ENCODE measurements at regions not wholly inside any gene's neighbourhood (a gene's known extent, or its start where the extent isn't known, plus 50 kb on each side); places are given as distances from the start of the nearest gene placed in this dataset.
"Not testable (repeated sequence)": the region's sequence is repeated elsewhere in the genome, so short reads cannot be mapped to it uniquely, and the experiment has no call there.

- DNase-seq, result no peak
Measured at GRCh38 chr20:4457566-4458543, 208.8 kb upstream of the ADRA1D start.

- no peak for DNase-seq
Measured at GRCh38 chr20:4455996-4456395, 206.9 kb upstream of the ADRA1D start.

- no peak for DNase-seq
Measured at GRCh38 chr20:4455301-4455701, 206.2 kb upstream of the ADRA1D start.

DNA sequence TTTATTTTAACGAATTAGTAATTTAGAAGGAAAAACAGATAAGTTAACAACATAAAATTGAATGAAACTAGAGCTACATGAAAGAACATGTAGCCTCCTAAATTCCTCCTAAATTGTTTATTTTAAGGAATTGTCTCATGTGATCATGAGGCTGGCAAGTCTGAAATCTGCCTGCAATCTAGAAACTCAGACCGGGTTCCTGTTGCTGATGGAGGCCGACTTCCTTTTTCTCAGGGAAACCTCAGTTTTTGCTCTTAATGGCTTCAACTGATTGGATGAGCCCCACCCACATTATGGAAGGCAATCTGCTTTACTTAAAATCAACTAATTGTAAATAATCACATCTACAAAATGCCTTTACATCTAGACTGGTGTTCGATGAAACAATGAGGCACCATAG is 205.0 kb upstream of the ADRA1D start:
- no peak for DNase-seq

GRCh38 chr20:4453359-4453758 is 204.3 kb upstream of the ADRA1D start:
- no peak for DNase-seq

DNA sequence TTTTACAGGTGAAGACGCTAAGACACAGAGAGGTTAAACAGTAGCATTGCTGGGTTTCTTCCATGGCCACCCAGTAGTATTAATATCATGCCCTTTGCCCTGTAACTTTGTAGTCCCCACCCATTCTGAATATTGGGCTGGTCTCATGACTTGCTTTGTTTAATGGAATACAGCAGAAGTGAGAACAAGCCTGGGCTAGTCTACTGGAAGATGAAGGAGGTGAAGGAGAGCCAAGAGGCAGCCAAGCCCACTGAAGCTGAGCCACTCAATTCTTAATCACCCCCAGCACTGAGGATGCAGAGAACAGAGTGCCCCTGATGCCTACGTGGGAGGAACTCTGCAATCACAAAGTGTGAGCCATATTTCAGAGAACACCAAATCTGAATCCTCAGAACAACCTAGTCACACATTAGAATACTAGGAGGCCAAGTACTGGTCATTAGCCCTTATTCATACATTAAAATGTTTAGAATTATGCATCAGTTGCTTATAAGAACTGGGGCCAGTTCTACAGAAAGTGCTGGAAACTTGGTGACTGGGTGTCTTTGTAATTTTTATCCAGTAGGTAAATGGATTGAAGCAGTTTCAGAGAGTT is 202.5 kb upstream of the ADRA1D start:
- no peak for DNase-seq

- no peak for DNase-seq
Measured at GRCh38 chr20:4449957-4450715, 201.0 kb upstream of the ADRA1D start.

DNA sequence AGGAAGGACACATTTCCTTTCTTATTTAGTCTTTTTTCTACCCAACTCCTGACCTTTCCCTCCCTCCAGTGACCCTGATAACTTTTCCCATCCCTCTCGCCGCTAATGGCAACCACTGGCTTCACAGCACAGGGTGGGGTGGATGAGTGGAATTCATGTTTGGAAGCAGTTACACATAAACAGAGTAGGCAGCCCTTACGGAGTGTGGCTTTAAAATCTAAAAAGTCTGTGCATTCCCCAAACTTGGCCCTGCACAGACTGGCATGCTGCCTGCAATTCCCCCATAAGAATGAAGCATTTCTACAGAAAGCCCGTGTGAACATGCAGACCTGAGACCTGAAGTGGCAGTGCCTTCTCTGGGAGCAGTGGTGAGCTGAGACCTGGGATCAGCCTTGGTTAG is 196.7 kb upstream of the ADRA1D start:
- DNase-seq, result no peak

DNA sequence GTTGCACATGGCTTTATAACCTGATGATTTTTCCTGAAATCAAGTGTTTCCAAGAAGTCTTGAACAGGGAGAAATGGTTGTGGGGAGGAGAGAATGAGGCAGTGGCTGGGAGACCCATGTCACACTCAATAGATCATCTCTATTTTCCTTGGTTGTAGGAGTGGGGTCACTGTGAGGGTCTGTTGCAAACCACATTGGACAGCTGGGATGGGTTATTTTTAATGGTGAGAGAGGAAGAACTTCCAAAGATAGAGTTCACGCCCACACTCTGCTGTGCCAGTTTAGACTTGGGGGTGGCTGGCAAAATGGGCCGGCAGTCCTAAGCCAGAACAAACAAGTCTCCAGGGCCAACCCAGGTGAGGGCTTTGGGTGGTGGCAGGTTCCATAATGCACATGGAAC is 196.2 kb upstream of the ADRA1D start:
- no peak for DNase-seq

DNA sequence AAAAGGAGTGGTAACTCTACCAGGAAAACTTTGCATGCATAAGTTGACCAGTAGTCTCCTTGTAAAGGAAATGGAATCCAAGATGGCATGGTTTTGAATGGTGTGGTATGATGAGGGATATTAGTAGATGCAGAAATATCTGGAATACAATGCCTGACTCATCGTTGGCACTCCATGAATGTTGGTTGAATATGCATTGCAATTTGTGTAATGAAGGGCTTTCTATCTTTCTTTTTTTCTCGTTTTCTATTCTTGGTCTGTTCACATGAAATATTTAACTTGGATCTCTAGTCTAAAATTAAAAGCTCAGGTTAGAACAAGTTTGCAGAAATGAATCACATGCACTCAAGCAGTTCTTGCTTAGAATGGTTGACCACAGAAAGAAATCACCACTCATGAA is 195.3 kb upstream of the ADRA1D start:
- DNase-seq, result no peak

DNA sequence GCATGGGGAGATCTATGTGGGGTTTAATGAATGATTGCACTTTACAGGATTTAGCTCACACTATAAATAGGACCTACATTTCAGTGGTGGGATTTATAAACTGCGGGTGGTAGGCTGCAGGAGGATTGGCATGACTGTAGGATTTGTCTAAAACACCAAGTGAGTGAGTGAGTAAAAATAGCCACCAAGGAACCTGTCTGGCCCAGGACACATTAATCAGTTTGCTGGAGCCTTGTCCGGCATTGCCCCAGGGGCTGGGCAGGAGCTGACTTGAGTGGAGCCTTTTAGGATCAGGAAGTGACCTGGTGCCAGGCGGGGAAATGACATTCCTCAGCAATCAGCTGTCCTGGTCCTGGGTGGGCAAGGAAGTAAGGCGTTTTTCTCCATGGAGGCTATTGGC is 193.9 kb upstream of the ADRA1D start:
- no peak for DNase-seq

GRCh38 chr20:4441871-4442270 is 192.8 kb upstream of the ADRA1D start:
- no peak for DNase-seq

DNA sequence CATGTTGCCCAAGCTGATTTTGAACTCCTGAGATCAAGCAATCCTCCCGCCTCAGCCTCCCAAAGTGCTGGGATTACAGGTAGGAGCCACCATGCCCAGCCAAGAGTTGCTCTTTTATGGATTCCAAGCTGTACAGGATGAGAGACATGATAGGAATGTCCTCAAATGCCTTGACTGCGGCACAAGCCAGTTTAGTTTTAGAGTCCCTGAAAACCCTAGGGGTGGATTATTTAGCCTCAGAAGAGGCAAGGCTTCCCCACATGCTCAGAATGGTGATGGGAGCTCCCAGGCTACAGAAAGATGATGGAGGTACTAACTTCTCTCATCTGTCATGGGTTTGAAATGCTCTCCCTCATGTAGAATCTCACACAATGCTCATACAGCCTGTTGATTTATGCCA is 192.1 kb upstream of the ADRA1D start:
- no peak for DNase-seq

- no peak for DNase-seq
Measured at GRCh38 chr20:4439461-4439860, 190.4 kb upstream of the ADRA1D start.

DNA sequence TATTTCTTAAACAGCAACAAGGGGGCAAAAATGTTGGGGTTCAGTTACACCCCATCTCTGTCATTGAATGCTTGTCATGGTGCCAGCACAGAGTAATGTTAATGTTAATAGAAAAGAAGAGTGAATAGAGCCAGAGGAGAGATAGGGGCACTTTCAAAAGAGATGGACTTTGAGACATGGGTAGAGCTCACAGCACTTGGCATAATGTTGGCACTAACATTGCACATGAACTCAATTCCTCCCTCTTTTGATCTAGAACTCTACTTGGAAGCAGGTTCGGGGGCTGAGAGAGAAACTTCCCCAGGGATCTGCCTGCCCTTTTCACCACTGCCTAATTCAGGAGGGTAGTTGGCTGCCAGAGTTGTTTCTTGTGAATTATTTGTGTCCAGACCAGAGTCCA is 188.0 kb upstream of the ADRA1D start:
- no peak for DNase-seq

- no peak for DNase-seq
Measured at GRCh38 chr20:4435671-4436455, 186.8 kb upstream of the ADRA1D start.

- no peak for DNase-seq
Measured at GRCh38 chr20:4435225-4435624, 186.1 kb upstream of the ADRA1D start.

DNA sequence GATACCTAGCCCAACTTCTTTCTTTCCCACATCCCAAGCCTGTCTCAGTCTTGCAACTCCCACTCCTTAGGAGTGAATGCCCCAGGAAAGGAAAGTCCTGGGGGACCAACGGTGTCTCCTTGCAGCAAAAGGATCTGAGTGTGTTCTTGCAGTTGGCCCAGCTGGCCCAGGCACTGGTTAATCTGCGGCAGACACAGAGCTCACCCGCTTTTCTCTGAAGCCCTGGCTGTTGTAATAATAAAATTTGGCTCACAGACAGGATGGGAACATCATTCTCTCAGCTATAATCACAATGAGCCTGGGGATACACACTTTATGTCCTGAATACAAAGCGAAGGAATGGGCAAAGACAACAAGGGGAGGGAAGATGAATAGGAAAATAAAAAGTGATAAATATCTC is 185.6 kb upstream of the ADRA1D start:
- no peak for DNase-seq

DNA sequence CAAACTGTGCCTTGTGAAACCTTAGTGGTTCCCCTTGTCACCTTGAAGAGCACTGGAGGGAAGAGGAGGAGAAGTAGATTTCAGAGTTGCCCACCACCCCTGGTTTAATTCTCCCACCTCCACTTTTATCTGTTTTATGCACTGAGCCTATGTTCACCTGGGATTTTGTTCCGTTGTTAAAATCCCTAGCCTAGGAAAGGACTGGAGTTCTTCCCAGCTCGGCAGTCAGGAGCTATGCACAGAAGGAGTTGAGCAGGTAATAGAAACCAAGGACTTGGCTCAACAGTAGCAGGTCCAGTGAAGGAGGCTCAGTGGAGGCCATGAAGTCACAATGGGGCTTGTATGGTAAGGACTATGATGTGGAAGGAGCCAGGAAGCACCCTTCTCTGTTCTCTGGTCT is 182.4 kb upstream of the ADRA1D start:
- DNase-seq, result no peak

DNA sequence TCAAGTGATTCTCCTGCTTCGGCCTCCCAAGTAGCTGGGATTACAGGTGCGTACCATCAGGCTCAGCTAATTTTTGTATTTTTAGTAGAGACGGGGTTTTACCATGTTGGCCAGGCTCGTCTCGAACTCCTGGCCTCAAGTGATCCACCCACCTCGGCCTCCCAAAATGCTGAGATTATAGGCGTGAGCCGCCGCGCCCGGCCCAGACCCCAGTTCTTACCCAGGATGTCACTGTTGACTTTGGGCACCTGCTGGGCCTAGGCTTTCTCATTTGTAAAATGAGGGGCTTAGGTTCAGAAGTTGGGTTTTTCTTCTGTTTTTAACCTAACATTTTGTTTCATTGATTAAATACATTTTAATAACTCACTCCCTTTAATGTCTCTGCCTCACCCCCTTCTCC is 181.7 kb upstream of the ADRA1D start:
- DNase-seq, result not testable (repeated sequence)

DNA sequence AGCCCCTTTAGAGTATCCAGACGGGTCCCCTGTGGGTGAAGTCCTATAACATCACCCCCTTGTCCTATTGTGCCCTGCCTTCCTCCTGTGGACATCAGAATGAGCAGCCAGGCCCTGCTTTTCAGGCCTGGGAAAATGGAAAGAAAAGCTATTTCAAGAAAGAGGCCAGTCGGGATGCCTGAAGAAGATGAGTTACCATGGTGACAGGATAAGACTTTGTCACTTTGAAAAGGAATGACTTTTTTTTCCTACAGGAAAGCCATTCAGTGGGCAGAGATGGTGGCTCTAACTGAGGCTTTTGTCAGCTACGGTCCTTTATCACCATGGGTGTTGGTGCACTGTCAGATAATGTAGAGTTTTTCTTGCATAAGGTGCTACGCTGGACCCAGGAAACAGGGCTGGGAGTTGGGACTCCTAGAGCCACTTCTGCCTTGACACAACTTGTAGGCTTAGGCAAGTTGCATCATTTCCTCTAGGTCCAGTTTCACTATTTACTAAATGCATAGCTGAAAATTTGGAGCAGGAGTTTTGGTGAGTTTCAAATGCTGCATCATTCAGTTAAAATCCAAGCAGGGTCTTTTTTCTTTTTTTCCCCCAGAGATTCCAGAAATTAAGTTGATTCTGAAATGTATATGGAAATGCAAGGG is 179.0 kb upstream of the ADRA1D start:
- no peak for DNase-seq

GRCh38 chr20:4418141-4418540 is 169.1 kb upstream of the ADRA1D start:
- DNase-seq, result no peak

Measured in SHP77 treated with DMSO at 0.1 percent for 48 hours (cell line).